Right renal cortex interstitium (tissue), 3 donors: ENCODE measurements at regions not wholly inside any gene's neighbourhood (a gene's known extent, or its start where the extent isn't known, plus 50 kb on each side); places are given as distances from the start of the nearest gene placed in this dataset.

Experiments used
- DNase-seq, 3 donors: peaks; one replicate each; pipeline ENCODE4 v3.0.0-alpha.2; 2013; ENCODE audit warnings: low read depth in 3 of 3, low spot score in 2 of 3

DNA sequence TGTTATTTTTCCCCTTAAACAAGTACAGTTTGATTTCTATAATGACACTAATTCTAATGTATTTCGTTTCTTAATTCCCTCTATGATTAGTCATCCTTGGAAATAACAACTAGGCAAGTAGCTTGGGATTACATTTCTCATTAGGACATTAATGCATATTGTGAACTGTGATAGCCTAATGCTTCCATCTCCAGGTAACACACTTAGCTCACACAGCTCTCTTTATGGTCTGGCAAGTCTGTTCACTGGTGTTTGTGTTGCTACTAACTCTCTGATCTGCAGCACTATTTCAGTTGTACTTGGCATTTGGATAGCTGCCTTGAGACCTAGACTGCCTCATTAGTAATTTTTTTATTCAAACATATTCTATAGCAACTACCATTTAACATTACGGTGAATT, 853.2 kb downstream of the SORCS3 start:
- DNase-seq: no peak

DNA sequence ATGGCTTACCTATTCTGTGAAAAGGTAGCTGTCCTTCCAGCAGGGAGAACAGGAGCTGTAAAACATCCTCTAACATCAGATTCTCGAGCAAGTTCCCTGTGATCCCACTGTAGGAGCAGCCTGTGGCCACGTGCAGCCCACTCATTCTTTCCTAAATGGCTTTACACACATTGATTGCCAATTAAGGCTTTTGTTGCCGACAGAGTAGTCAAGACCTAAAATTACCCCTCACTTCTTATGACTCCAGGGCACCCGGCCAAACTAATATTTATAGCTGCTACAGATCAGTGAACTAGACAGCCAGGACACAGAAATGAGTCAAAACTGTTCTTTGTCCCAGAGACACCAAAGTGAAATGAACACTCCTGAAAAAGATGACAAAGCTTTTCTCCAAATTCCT, 832.1 kb downstream of the SORCS3 start:
- no peak for DNase-seq

DNA sequence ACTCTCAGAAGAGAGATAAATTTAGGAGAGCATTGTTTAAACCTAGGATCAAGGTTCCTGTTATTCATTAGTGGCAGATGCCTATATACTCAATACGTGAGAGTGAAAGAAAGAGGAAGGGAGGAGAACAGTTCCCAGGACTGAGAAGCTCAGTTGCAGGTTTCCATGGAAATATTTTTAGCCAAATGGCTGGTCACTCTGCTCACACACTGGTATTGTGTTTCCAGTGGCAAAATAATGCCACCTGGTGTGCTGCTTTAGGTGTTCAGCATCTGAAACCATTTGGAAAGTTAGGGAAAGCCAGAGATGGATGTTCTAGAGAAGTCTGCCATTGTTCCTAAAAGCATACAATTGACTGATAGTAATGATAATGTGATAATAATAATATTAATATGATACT, 827.7 kb downstream of the SORCS3 start:
- no peak for DNase-seq

DNA sequence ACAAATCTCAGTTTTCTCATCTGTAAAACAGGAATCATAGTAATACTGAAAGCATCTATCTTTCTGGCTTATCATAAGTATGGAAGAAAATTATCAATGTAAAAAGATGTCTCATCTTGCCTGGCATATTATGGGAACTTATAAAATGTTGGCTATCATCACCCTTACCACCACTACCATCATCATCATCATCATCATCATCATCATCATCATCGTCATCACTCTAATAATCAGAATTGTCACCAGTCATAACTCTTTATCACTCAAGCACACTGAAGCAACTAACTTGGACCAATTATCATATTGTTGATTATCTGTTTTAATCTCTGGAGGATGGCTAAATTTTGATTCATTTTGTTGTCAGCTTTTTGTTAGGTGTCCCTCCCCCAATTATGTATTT, 825.4 kb downstream of the SORCS3 start:
- no peak for DNase-seq

DNA sequence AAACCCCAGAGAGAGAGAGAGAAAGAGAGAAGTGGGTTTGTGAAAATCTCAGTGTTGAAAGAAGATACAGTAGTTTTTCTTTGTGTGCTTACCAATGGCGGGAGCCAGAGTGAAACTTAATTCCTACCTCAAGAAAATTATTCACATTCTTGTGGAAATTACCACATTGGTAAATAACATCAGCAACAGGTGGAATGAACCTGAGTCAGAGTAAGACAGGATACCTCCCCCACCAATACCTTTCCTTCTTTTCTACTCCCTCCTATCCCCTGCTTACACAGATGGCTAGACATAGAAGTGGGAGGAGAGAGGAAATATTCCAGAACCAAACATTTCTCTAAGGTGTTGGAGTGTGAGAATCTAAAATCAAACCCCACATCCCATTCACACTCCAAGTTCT, 793.9 kb downstream of the SORCS3 start:
- no peak for DNase-seq

DNA sequence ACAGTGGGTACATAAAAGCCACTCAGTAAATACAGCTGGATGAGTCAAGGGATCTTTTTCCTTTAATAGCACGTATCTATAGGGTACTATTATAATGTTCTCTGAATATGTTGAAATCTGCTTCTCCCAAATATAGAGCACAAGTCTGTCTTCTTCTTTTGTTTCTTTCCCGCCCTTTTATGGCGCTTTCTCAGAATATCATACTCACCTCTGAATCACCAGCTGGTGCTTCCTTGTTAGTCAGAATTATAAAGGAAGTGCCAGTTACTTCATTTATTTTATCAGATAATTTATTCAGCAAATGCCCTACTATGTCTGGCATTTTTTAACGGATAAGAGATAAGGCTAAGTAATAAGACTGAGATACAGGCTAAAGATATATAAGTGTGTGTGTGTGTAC, 772.9 kb downstream of the SORCS3 start:
- no peak for DNase-seq

DNA sequence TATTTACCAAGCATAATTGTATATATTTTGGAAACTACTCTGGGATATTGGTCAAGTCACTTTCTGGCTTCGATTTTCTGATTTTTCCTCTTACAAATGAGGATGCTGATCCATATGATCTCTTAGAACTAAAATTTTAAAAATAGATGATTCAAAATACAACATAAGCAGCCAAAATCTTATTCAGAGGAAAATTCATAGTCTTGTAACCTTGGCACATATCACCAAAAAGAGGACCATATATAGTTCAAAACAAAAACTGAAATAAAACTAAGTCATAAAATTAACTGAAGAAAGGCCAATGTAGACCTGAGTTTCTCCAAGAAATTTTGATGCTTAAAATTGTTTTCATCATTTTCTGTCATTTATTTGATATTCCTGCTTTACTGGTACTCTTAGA, 768.3 kb downstream of the SORCS3 start:
- DNase-seq: no peak

DNA sequence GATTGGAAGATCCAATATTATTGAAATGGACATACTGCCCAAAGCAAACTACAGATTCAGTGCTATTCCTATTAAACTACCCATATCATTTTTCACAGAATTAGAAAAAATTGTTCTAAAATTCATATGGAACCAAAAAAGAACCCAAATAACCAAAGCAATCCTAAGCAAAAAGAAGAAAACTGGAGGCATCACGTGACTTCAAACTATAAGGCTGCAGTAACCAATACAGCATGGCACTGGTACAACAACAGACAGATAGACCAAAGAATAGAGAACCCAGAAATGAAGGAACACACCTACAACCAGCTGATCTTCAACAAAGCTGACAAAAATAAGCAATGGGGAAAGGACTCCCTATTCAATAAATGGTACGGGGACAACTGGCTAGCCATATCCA, 765.4 kb downstream of the SORCS3 start:
- no peak for DNase-seq

DNA sequence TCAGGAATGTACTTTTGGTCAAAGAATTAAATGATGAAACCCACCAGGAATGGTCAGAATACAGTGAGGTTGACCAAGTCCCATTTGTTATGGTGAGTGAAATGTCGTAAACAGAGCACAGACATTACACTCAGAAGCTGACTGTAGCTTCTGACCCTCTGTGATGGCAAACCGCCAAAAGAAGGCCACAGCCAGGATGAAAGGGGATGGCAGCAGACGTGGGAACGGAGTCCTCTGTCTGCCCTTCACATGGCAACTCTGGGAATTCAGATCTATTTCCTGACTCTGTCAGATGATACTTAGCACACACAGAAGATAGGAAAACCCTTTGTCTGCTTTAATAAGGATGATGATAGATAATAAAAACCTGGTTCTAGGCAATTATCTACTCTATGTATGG, 757.1 kb downstream of the SORCS3 start:
- DNase-seq: peak in 2 of 3 donors; percentile 4 to 12

DNA sequence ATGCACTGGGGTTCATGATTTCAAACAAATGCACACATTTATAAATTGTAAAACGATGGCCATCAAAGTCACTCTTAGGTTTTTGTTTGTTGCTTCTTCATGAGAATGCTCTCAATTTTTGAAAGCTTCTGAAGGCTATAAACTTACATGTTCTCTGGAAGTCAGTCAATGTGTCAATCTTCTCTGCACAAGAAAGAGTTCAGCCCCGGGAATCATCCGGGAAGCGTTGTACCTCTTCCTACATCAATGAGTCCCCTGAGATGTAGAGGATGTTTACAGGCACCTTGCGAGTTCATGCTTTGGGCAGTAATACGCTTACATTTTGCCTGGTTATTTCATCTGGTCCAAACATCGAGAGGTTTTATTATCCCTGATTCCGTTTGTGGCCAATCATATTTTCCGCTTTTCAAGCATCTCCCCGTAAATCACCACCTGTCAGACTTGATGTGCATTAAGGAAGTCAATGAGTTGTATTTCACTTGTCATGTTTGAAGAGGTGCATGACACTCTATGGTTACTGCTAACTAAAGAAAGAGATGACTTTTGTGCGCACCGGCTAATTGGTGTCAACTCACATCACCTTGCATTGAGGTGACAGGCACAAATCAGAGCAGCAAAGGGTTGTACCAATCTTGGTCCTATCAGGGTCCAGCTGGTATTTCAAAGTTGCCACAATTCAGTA, 750.7 kb downstream of the SORCS3 start:
- no peak for DNase-seq

DNA sequence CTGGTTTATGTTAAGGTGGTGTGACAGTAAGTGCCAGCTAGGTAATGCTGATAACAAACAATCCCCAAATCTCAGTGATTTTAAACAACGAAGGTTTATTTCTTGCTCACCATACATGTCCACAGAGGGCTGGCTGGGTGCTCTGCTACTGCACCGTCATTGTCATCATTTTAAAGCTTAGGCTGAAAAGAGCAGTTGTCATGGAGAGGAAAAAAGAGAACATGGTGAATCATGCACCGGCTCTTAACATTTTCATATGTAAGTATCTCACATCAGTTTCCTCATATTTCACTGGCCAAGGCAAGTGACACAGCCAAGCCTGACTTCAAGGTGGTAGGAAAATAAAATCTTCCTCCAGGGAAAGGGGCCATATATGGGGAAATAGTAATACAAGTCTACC, 746.9 kb downstream of the SORCS3 start:
- DNase-seq: no peak

DNA sequence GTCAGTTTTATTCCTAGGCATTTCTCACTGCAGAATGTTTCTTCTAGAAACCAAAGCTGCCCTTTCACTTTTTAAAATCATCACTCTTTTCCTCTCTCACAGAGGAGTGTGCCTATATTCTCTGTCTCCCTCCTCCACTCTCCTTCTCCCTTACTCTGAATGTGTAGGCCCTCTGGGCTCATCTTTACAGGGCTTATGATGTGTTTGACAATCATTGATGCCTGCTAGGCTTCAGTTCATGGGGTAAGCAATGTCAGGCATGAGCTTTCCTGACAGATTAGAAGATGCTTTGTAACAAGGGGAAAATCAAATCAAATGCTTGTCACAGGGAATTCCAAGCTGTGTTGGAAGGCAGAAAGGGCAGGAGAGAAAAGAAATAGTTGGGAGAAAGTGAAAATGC, 742.9 kb downstream of the SORCS3 start:
- no peak for DNase-seq

DNA sequence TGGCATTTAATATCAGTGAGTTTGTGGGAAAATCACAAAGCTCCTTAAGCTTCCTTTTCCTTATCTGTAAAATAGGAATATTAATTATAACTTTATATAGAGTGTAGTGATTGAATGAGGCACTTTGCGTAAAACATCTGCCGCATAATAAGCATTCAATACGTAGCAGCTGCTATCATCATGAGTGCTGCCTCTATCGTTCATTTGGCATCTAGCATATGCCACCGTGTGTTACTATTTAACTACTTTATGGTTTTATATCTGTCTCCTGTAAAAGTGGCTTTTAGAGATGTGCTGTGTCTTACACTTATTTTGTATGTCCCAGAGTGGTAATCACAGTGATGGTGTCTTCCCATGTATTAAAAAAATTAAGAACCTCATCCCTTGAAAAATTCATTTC, 729.6 kb downstream of the SORCS3 start:
- DNase-seq: no peak

DNA sequence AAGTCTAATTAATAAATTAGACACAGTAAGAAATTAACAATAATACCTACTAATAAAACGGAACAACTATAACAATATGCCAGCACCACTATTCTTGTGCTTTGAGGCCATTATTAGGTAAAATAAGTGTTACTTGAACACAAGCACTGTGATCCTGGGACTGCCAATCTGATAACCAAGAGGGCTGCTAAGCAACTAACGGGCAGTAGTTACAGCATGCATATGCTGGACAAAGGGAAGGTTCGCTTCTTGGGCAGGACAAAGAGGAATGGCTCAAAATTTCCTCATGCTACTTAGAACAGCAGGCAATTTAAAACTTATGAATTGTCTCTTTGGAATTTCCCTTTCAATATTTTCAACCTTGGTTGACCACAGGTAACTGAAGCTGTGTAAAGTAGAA, 718.6 kb downstream of the SORCS3 start:
- no peak for DNase-seq

DNA sequence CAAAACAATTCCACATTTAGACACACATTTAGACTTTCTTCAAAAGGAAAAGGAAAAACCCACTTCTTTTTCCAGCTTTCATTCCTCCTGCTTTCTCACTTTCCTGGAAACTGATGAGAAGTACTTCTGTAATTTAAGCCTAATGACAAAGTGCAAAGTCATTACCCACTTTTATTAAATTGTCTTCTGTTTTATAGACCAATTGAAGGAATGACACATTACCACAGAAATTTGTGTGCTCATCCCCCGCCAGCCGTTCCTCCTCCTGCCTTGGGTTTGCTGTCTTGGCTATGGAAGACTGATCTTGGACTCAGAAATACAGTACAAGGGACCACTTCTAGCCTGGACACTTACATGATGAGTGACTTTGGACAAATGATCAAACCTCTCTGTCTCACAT, 717.8 kb downstream of the SORCS3 start:
- DNase-seq: no peak

DNA sequence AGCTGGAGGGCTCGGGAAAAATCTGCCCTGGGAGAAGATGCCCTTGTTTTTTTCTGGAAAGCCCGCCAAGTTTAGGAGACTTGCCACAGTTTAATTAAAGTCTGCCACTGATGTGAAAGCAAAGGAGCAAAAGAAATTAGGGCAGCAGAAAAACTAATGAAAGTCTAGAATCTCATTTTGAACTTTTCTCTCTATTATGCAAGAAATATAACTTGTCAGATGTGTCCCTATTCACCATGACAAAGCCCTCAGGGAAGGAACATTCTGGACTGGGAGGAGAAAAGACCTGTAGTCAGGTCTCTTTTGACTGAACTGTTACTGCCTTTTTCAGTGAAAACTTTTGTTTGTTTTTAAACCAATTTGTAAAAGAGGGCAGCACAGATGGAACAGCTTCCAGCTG, 715.5 kb downstream of the SORCS3 start:
- no peak for DNase-seq

DNA sequence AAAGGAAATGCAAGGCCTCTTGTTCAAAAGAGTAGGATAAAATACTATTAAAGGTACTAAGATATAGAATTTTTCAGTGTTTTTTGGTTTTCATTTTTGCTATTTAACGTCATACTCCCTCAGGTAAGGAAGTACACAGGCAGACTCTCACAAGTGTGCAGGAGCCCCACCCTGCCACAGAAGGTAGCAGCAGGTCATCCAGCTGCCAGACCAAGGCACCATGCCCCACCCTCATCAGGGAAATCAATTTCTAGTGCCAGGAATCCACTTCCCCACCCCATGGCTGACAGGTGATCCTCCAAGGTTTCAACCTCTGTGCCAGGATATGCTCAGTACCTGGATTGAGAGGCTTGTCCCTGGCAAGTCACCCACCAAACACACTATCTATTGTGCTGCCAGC, 712.9 kb downstream of the SORCS3 start:
- no peak for DNase-seq

DNA sequence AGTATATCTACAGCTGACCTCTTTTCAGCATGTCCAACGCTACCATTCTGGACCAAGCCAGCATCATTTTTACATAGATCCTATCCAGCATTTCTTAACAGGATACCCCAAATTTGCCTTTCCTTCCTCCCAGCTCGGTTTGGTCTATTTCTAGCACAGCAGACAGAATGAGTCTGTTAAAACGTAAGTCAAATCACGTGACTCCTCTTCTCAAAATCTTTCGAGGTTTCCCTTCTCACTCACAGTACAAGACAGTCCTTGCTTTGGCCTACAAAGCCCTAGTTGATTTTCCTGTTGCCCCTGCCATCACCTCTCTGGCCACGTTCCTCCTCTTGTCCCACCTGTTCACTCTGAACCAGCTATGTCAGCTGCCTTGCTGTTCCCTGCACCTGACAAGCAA, 711.7 kb downstream of the SORCS3 start:
- DNase-seq: no peak

DNA sequence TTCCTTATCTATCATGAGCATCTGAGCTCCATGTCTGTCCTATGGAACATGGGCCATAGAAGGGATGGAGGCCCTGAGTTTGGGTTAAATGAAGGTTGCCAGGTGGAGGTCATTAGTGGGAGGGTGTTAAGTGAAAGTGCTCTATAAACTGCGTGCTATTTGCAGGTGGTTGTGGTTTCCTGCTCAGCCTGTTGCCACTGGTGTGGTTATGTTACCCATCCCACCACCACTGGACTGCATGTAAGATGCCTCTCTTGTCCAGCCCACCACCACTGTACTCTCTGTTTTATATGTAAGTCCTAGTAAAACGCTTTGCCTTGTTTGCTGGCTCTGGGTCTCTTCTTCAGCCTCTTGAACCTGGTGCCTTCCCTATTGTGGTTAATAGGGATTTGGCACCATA, 711.2 kb downstream of the SORCS3 start:
- no peak for DNase-seq

DNA sequence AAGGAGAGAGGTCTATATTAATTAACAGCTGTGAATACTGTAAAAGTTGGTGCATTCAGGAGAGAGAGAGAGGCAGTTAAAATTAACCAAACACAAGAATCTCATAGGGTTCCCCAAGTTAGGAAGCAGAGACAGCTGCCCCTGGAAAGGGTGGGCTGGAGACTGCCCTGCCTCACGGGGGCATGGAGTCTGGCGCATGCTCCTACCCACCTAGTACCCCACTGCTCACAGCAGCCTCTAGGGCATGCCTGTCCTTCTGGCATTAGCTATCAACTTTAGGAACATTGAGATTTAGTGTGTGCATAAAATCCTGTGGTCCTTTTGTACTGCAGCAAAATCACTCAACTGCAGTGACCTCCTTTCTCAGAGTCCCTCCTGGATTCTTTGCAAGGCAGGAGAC, 710.1 kb downstream of the SORCS3 start:
- DNase-seq: no peak

DNA sequence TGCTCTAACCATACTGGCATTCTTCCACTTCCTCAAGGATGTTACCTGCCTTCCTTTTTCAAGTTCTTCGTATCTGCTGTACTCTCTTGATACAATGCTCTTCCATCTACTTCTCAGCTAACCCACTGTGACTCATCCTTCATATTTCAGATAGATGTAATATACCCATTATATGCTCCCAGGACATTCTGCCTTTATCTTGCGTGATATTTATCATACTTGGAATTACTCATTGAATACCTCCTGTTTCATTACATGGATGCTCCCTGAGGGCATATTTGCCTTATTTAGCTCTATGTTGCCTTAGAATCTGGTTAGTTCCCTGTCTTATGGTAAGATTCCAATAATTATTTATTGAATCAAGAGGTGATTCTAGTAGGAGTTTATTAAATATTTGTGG, 706.4 kb downstream of the SORCS3 start:
- DNase-seq: no peak

DNA sequence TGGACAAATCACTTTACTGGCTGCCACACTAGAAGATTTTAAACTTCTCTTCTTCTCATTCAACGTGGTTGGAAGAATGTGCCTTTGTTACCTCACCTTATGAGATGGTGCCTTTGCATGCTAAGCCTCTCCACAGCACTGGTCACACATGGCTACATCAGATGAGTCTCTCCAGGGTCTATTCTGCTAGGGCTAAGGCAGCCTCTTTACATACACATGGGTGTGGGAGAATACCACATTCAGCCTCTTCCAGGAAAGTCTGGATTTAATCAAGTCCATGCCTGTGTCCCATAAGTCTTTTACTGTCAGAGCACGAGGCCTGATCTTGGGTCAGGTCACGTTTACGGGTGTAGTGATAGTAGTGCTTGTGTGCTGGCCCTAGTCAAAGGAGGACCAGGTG, 701.5 kb downstream of the SORCS3 start:
- DNase-seq: no peak

DNA sequence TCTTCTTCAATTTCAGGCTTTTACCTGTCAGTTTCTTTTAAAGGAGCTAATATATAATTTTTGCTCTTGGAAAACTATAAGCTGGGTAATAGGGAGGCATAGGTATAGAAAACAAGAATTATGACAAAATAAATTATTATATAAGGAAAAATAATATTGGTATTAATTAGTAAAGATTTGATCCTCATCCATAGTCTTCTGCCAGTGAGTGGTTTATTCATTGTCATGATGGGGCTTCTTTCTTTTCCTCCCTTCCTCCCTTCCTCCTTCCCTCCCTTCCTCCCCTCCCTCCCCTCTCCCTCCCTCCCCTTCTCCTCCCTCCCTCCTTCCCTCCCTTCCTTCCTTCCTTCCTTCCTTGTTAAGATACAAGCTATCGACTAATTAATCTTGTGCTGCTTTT, 698.6 kb downstream of the SORCS3 start:
- DNase-seq: no peak
